Ovary (tissue), 7 donors: ENCODE measurements at regions not wholly inside any gene's neighbourhood (a gene's known extent, or its start where the extent isn't known, plus 50 kb on each side); places are given as distances from the start of the nearest gene placed in this dataset.

Source experiments
- DNase-seq, 5 donors: peaks; one replicate each; pipeline ENCODE4 v3.0.0-alpha.2; 2019 to 2020
- H3K27ac ChIP-seq, 2 donors: fragments of 200-600 bp; one replicate each; pipeline versions ENCODE4 v1.5.1 to v1.8.0; 2019 to 2022
- H3K27me3 ChIP-seq: fragments of 200-600 bp; one replicate; pipeline ENCODE4 v1.8.0; 2022
- H3K36me3 ChIP-seq: fragments of 200-600 bp; sonication (generic); one replicate; pipeline ENCODE4 v1.5.1; 2019
- H3K4me1 ChIP-seq: one replicate; pipeline ENCODE4 v1.8.1; 2013; ENCODE audit warnings: mild to moderate bottlenecking, moderate library complexity; ENCODE audit not compliant: insufficient read depth
- H3K4me3 ChIP-seq: fragments of 200-600 bp; sonication (generic); one replicate; pipeline ENCODE4 v1.5.1; 2017
- H3K9me3 ChIP-seq, 2 donors: fragments of 200-600 bp in 1 of 2; sonication (generic) in 1 of 2; one replicate each; pipeline versions ENCODE4 v1.5.1 to v1.8.1; 2013 to 2019; ENCODE audit warnings: mild to moderate bottlenecking in 1 of 2, moderate library complexity in 1 of 2
- EP300 ChIP-seq: sonication (generic); formaldehyde crosslinking; IDR thresholded peaks from one replicate; pipeline ENCODE4 v1.6.1; 2017; ENCODE audit warnings: antibody characterized with exemption
- POLR2A ChIP-seq: fragments of 450-650 bp; IDR thresholded peaks from one replicate; pipeline ENCODE4 v1.6.1; 2017; ENCODE audit warnings: antibody characterized with exemption, mild to moderate bottlenecking, moderate library complexity
- WGBS, 3 donors: extraction: QIAGEN DNeasy Blood & Tissue Kit in 1 of 3; methylation state at CpG; one replicate each; pipeline versions ENCODE4 v1.1.5 to v1.1.7; 2013 to 2017; 5-methylcytosine and 5-hydroxymethylcytosine counted together
- intact Hi-C, 4 donors: fragments of 100-400 bp; cut with DNase I; formaldehyde crosslinking; loops; one replicate each; pipeline versions ENCODE4 v1.11.0 to v1.15.1; 2022 to 2023
- TF ChIP-seq, protein P1 (sequence below), 3 donors: fragments of 450-650 bp in 2 of 3; fragments of 200-600 bp in 1 of 3; IDR thresholded peaks; one replicate each; pipeline versions ENCODE4 v1.5.1 to v1.8.0; 2016 to 2022; ENCODE audit warnings: antibody characterized with exemption in 3 of 3, mild to moderate bottlenecking in 1 of 3
- donor health status: DM: no; HTN: no; CAD: no; lungs with moderate emphysema.
- donor health status: DM: no; HTN: no; CAD: no.
- donor health status: Bipolar disorder and iron deficiency.
- donor health status: DM: no; HTN: no; CAD: no.
- donor health status: DM: yes; HTN: yes; CAD: no.

DNA sequence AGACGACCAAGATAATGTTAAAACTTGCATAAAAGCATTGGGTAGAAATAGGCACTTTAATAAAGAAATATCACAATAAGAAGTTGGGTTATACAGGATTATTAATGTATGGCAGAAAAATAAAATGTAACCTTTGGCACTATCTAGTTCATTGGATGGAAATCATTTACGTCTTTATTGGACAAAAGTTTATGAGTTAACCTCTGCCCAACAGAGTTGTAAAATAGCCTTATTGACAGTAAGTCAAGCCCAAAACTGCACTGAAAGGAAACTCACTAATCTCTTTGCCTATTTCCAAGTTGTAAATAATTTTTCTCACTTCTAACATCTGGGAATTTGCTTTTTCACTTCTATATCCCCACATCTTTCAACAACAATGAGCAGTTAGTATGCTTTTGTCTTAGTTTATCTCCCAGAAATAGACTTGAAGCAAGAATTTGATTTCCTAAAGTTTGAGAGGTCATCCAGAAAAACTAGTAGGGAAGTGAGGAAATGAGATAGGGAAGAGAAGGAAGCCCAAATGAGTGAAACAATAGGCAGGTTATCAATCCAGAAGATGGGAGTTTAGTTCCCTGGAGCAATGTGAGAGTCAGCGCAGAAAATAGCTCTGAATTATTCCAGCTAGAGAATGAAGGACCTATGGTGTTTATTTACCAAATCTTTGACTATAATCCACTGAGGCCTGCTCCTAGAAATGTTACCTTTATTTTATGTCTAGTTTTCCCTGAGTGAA, 434.8 kb downstream of the CCER1 start:
- Histone ChIP-seq H3K4me3 (no peak overlapping the region), H3K4me1 (no peaks in the 10 kb centered on the region), H3K27me3 (no peaks in the 10 kb centered on the region), H3K27ac (no peak overlapping the region), H3K9me3 (no peaks in the 10 kb centered on the region), H3K36me3 (no peaks in the 10 kb centered on the region)
- TF ChIP-seq, protein P1, sequence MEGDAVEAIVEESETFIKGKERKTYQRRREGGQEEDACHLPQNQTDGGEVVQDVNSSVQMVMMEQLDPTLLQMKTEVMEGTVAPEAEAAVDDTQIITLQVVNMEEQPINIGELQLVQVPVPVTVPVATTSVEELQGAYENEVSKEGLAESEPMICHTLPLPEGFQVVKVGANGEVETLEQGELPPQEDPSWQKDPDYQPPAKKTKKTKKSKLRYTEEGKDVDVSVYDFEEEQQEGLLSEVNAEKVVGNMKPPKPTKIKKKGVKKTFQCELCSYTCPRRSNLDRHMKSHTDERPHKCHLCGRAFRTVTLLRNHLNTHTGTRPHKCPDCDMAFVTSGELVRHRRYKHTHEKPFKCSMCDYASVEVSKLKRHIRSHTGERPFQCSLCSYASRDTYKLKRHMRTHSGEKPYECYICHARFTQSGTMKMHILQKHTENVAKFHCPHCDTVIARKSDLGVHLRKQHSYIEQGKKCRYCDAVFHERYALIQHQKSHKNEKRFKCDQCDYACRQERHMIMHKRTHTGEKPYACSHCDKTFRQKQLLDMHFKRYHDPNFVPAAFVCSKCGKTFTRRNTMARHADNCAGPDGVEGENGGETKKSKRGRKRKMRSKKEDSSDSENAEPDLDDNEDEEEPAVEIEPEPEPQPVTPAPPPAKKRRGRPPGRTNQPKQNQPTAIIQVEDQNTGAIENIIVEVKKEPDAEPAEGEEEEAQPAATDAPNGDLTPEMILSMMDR (IDR thresholded peaks at IDR 0.05): no peak
- no peak for TF ChIP-seq EP300
- TF ChIP-seq POLR2A: no peak
- WGBS, 3 donors: 37 to 41% (median 39%) methylated on average over 3 of the region's 3 CpGs
- intact Hi-C loops: no loop called here
- no peak for DNase-seq

DNA sequence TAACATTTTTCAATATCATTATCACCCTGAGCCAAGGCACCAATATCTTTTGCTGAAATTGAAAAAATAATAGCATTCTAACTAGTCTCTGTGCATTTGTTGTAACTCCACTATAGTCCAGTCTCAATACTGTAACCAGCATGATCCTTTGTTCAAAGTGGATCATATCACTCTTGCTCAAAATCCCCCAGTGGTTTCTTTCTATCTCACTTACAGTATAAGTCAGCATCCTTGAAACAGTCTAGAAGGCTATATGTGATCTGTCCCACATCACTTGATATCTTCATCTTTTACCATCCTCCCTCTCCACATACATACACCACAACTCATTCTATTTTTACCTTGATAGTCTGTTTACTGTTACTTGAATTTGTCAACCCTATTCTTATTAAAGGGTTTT, 435.7 kb downstream of the CCER1 start:
- no peaks in the 10 kb centered on the region for H3K36me3 ChIP-seq
- no peaks in the 10 kb centered on the region for H3K27me3 ChIP-seq
- intact Hi-C loops: no loop called here
- no peak for TF ChIP-seq POLR2A
- TF ChIP-seq, protein P1 (IDR thresholded peaks at IDR 0.05): no peak
- no peak for TF ChIP-seq EP300
- no peak overlapping the region for H3K4me3 ChIP-seq
- DNase-seq: no peak
- H3K9me3 ChIP-seq: no peaks in the 10 kb centered on the region
- H3K4me1 ChIP-seq: no peaks in the 10 kb centered on the region
- H3K27ac ChIP-seq: no peak overlapping the region

DNA sequence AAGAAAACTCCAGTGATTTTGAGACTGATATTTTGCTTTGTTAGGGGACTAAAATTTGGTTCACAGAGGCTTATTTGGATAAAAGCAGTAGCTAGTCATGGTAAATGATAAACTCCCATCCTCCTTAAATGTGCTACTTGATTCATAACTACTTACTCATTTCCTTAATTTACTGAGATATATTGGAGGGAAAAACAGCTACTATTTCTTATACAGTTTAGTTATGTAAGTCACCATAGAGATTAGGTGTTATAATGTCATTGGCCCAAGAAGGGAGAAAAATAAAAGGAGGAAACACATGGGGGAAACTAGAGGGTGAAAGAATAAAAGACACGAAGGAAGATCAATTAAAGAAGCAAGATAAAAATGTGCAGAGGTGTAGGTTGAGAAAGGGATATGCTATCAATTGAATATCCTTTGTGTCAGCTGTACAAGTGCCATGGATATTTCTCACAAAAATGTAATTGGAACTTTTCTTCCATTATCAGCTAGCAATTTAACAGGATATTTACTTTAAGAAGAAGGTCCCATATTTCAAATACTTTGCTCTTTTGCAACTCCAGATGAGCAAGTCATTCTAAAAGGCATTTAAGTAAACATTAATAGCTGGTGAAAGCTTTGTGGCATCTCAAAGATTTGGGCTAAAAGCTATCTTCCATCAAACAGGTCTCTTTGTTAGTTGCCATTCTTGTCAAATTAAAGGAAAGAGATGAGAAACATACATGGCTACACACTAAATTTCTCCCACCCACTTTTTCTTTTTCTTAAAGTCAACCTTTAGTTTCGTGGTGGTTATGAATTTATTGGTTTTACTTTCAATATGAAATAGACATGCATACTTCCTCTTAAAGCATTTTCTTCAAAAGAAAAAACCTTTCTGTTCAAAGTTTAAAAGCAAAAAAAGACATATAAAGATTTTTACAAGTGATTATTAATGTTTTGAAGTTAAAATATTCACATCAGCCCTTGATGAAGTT, 439.5 kb downstream of the CCER1 start:
- no peak overlapping the region for H3K27ac ChIP-seq
- H3K9me3 ChIP-seq: no peaks in the 10 kb centered on the region
- intact Hi-C loops: no loop called here
- H3K27me3 ChIP-seq: no peaks in the 10 kb centered on the region
- 60 to 66% (median 65%) methylated on average over 2 of the region's 2 CpGs for WGBS, 3 donors
- no peak for DNase-seq
- no peak for TF ChIP-seq EP300
- TF ChIP-seq POLR2A: no peak
- TF ChIP-seq, protein P1 (IDR thresholded peaks at IDR 0.05): no peak
- H3K4me1 ChIP-seq: no peaks in the 10 kb centered on the region
- no peak overlapping the region for H3K4me3 ChIP-seq
- no peaks in the 10 kb centered on the region for H3K36me3 ChIP-seq

DNA sequence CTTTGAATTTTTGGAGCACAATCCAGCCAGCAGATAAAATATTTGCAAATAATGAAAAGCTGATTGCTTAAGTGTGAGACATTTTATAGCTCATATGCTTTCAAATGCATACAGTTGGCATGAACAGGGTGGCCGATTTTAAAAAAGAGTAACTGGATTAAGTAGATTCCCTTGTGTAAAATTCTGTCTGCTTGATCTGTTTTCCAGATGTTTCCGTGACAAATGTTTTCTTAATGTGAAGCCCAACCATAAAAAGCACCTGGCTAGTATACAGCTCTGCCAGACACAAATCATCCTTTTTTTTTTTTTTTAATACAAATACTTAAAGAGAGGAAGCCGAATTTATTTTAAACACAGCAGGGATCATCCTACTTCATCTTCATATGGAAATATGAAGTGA, 440.7 kb downstream of the CCER1 start:
- no peaks in the 10 kb centered on the region for H3K27me3 ChIP-seq
- 7 to 9% (median 8%) methylated on average over 3 of the region's 3 CpGs for WGBS, 3 donors
- H3K4me1 ChIP-seq: no peaks in the 10 kb centered on the region
- H3K9me3 ChIP-seq: no peaks in the 10 kb centered on the region
- no peaks in the 10 kb centered on the region for H3K36me3 ChIP-seq
- no peak for DNase-seq
- no peak overlapping the region for H3K27ac ChIP-seq
- intact Hi-C loops: no loop called here
- no peak overlapping the region for H3K4me3 ChIP-seq
- TF ChIP-seq, protein P1 (IDR thresholded peaks at IDR 0.05): no peak
- TF ChIP-seq POLR2A (no peak), EP300 (no peak)
